Keratinocyte (primary cell): ENCODE measurements at regions not wholly inside any gene's neighbourhood (a gene's known extent, or its start where the extent isn't known, plus 50 kb on each side); places are given as distances from the start of the nearest gene placed in this dataset.

ENCODE experiments used
- DNase-seq: peaks from one replicate; pipeline ENCODE4 v3.0.0-alpha.2; 2011; ENCODE audit warnings: low read depth, missing footprints, low spot score
- FAIRE-seq: peaks from 2 replicates; lab custom pipeline; 2011; peaks lifted over from hg19 to GRCh38; lab: Jason Lieb, UNC
- H2AFZ ChIP-seq: 2 replicates; pipeline ENCODE4 v1.6.0; 2012; ENCODE audit warnings: low read length, control low read depth, inconsistent platforms; ENCODE audit not compliant: control insufficient read depth
- H3K27ac ChIP-seq: 2 replicates; pipeline ENCODE4 v1.5.1; 2011; ENCODE audit warnings: low read length; ENCODE audit not compliant: control insufficient read depth, insufficient read depth
- H3K27me3 ChIP-seq: 3 replicates; pipeline ENCODE4 v1.6.0; 2011; ENCODE audit warnings: low read length; ENCODE audit not compliant: control insufficient read depth, insufficient read depth; ENCODE audit errors: extremely low read depth
- H3K36me3 ChIP-seq, 2 experiments: 2 replicates in 1 of 2; 3 replicates in 1 of 2; pipeline ENCODE4 v1.5.1; 2011; ENCODE audit warnings: low read length in 2 of 2, mild to moderate bottlenecking in 1 of 2; ENCODE audit not compliant: control insufficient read depth in 2 of 2, insufficient read depth in 2 of 2; ENCODE audit errors: extremely low read depth in 1 of 2
- H3K4me1 ChIP-seq: 3 replicates; pipeline ENCODE4 v1.5.1; 2011; ENCODE audit warnings: low read length; ENCODE audit not compliant: control insufficient read depth, insufficient read depth; ENCODE audit errors: extremely low read depth
- H3K4me2 ChIP-seq: 3 replicates; pipeline ENCODE4 v1.6.0; 2011; ENCODE audit warnings: low read depth, low read length; ENCODE audit not compliant: control insufficient read depth, insufficient read depth; ENCODE audit errors: extremely low read depth
- H3K4me3 ChIP-seq, 3 experiments: fragments of 200-600 bp in 1 of 3; sonication (generic) in 1 of 3; 2 replicates in 2 of 3; 3 replicates in 1 of 3; pipeline ENCODE4 v1.5.1; 2011 to 2016; ENCODE audit warnings: low read length in 3 of 3, mild to moderate bottlenecking in 3 of 3, control low read depth in 2 of 3, inconsistent platforms in 1 of 3, low read depth in 1 of 3, mixed read lengths in 1 of 3, mixed run types in 1 of 3, moderate library complexity in 1 of 3; ENCODE audit not compliant: control insufficient read depth in 2 of 3, insufficient read depth in 2 of 3; ENCODE audit errors: extremely low read depth in 1 of 3
- H3K79me2 ChIP-seq: 2 replicates; pipeline ENCODE4 v1.6.0; 2012; ENCODE audit warnings: low read length; ENCODE audit not compliant: control insufficient read depth, insufficient read depth
- H3K9ac ChIP-seq: 3 replicates; pipeline ENCODE4 v1.6.0; 2011; ENCODE audit warnings: low read length; ENCODE audit not compliant: control insufficient read depth, insufficient read depth; ENCODE audit errors: extremely low read depth
- H3K9me1 ChIP-seq: 3 replicates; pipeline ENCODE4 v1.6.0; 2011; ENCODE audit warnings: low read length; ENCODE audit not compliant: control insufficient read depth, insufficient read depth; ENCODE audit errors: extremely low read depth
- H3K9me3 ChIP-seq: 2 replicates; pipeline ENCODE4 v1.5.1; 2012; ENCODE audit warnings: low read depth, low read length; ENCODE audit not compliant: control insufficient read depth
- H4K20me1 ChIP-seq: 3 replicates; pipeline ENCODE4 v1.6.0; 2011; ENCODE audit warnings: low read length; ENCODE audit not compliant: control insufficient read depth, insufficient read depth; ENCODE audit errors: extremely low read depth
- CTCF ChIP-seq, 3 experiments: IDR thresholded peaks in 1 of 3; conservative IDR thresholded peaks in 1 of 3; optimal IDR thresholded peaks in 1 of 3; 2 replicates in 2 of 3; 3 replicates in 1 of 3; pipeline versions ENCODE3 to v1.5.1; 2011; ENCODE audit warnings: low read length in 3 of 3, mild to moderate bottlenecking in 3 of 3, moderate library complexity in 2 of 3, control low read depth in 1 of 3, inconsistent platforms in 1 of 3; ENCODE audit not compliant: insufficient read depth in 2 of 3; ENCODE audit errors: extremely low read depth in 1 of 3
- EZH2 ChIP-seq: IDR thresholded peaks from one replicate; pipeline ENCODE4 v1.6.1; 2012; ENCODE audit warnings: inconsistent platforms, mild to moderate bottlenecking, low read length, moderate library complexity
- dilution Hi-C: fragments of 300-500 bp; cut with MboI; formaldehyde crosslinking; loops from one replicate; pipeline ENCODE4 v1.7.0; 2020; ENCODE audit warnings: low sequenced_read_pairs; ENCODE audit not compliant: extremely low pct_ligation_motif_present

- no peaks in the 10 kb centered on the region for H3K4me1 ChIP-seq
- H3K9me1 ChIP-seq, result no peaks in the 10 kb centered on the region
- no peak overlapping the region for H3K9ac ChIP-seq
- no peaks in the 10 kb centered on the region for H3K9me3 ChIP-seq
- no peak for FAIRE-seq
- H3K36me3 ChIP-seq, result no peaks in the 10 kb centered on the region
- H3K4me3 ChIP-seq, result no peak overlapping the region
- H3K27ac ChIP-seq, result no peak overlapping the region
- H2AFZ ChIP-seq, result no peak overlapping the region
- H3K27me3 ChIP-seq, result no peaks in the 10 kb centered on the region
- dilution Hi-C loops, result no loop called here
- H3K4me2 ChIP-seq, result no peak overlapping the region
- H3K79me2 ChIP-seq, result no peaks in the 10 kb centered on the region
- no peaks in the 10 kb centered on the region for H4K20me1 ChIP-seq
- TF ChIP-seq EZH2 (no peak), CTCF (optimal IDR thresholded peaks at IDR 0.05 in 1 of 3, IDR thresholded peaks at IDR 0.05 in 1 of 3, conservative IDR thresholded peaks at IDR 0.05 in 1 of 3; ENCODE audit: extremely low read depth in 1 of 3, insufficient read depth in 2 of 3, low read length in 3 of 3) (no peak)
- no peak for DNase-seq
Observed at GRCh38 chr6:140932909-140933308, 1199.8 kb upstream of the GJE1 start.

- H3K9me3 ChIP-seq, result no peaks in the 10 kb centered on the region
- no peak overlapping the region for H3K4me2 ChIP-seq
- no peaks in the 10 kb centered on the region for H4K20me1 ChIP-seq
- H3K27me3 ChIP-seq, result no peaks in the 10 kb centered on the region
- H2AFZ ChIP-seq, result no peak overlapping the region
- no peak for FAIRE-seq
- DNase-seq, result no peak
- no peaks in the 10 kb centered on the region for H3K79me2 ChIP-seq
- no peak overlapping the region for H3K4me3 ChIP-seq
- no peak for TF ChIP-seq CTCF (optimal IDR thresholded peaks at IDR 0.05 in 1 of 3, IDR thresholded peaks at IDR 0.05 in 1 of 3, conservative IDR thresholded peaks at IDR 0.05 in 1 of 3; ENCODE audit: extremely low read depth in 1 of 3, insufficient read depth in 2 of 3, low read length in 3 of 3)
- TF ChIP-seq EZH2, result no peak
- H3K27ac ChIP-seq, result no peak overlapping the region
- no peaks in the 10 kb centered on the region for H3K4me1 ChIP-seq
- dilution Hi-C loops, result no loop called here
- no peak overlapping the region for H3K9ac ChIP-seq
- H3K9me1 ChIP-seq, result no peaks in the 10 kb centered on the region
- no peaks in the 10 kb centered on the region for H3K36me3 ChIP-seq
Observed at GRCh38 chr6:140931581-140931980, 1201.1 kb upstream of the GJE1 start.
